HG03354 (cell line): ENCODE measurements at regions not wholly inside any gene's neighbourhood (a gene's known extent, or its start where the extent isn't known, plus 50 kb on each side); places are given as distances from the start of the nearest gene placed in this dataset.

ENCODE experiments used
- ATAC-seq: cut with Tn5 transposase; IDR thresholded peaks from one replicate; pipeline ENCODE4 v1.9.1; 2021; ENCODE audit warnings: mild to moderate bottlenecking; ENCODE audit not compliant: unreplicated experiment, poor library complexity, severe bottlenecking

- ATAC-seq, result no peak
Measured at GRCh38 chr18:45541421-45541820, 73.9 kb upstream of the SLC14A2 start.

- no peak for ATAC-seq
Measured at GRCh38 chr18:45542043-45542442, 73.2 kb upstream of the SLC14A2 start.

- no peak for ATAC-seq
Measured at GRCh38 chr18:45547910-45548309, 67.4 kb upstream of the SLC14A2 start.

- no peak for ATAC-seq
Measured at GRCh38 chr18:45548614-45549013, 66.7 kb upstream of the SLC14A2 start.

- no peak for ATAC-seq
Measured at GRCh38 chr18:45549290-45549689, 66.0 kb upstream of the SLC14A2 start.

GRCh38 chr18:45551142-45551815 lies 64.0 kb upstream of the SLC14A2 start:
- ATAC-seq, result no peak

- no peak for ATAC-seq
Measured at GRCh38 chr18:45553723-45554388, 61.4 kb upstream of the SLC14A2 start.

GRCh38 chr18:45554389-45554737 lies 60.9 kb upstream of the SLC14A2 start:
- ATAC-seq, result no peak

GRCh38 chr18:45556222-45556621 lies 59.1 kb upstream of the SLC14A2 start:
- no peak for ATAC-seq

- no peak for ATAC-seq
Measured at GRCh38 chr18:45557287-45557686, 58.0 kb upstream of the SLC14A2 start.

GRCh38 chr18:45557779-45558178 lies 57.5 kb upstream of the SLC14A2 start:
- no peak for ATAC-seq

GRCh38 chr18:45559258-45559657 lies 56.0 kb upstream of the SLC14A2 start:
- no peak for ATAC-seq

- ATAC-seq, result no peak
Measured at GRCh38 chr18:45560870-45561269, 54.4 kb upstream of the SLC14A2 start.

- ATAC-seq, result no peak
Measured at GRCh38 chr18:45562567-45563479, 52.5 kb upstream of the SLC14A2 start.

GRCh38 chr18:45565280-45565970 lies 49.9 kb upstream of the SLC14A2 start:
- ATAC-seq, result no peak
